MM.1S (cell line): ENCODE measurements at regions not wholly inside any gene's neighbourhood (a gene's known extent, or its start where the extent isn't known, plus 50 kb on each side); places are given as distances from the start of the nearest gene placed in this dataset.

Experiments
- DNase-seq: peaks from one replicate; pipeline ENCODE4 v3.0.0-alpha.2; 2015
- H2AFZ ChIP-seq: fragments of 300-600 bp; sonication (generic); 2 replicates; pipeline ENCODE4 v1.6.0; 2016; ENCODE audit warnings: antibody characterized with exemption, low read length
- H3F3A ChIP-seq: fragments of 300-600 bp; sonication (generic); 2 replicates; pipeline ENCODE4 v1.6.1; 2016; ENCODE audit warnings: mild to moderate bottlenecking, antibody characterized with exemption, low read length, moderate library complexity, mixed read lengths; ENCODE audit not compliant: insufficient read depth
- H3K27ac ChIP-seq: fragments of 300-600 bp; sonication (generic); 2 replicates; pipeline ENCODE4 v1.5.1; 2016; ENCODE audit warnings: mild to moderate bottlenecking, low read length
- H3K27me3 ChIP-seq: fragments of 300-600 bp; sonication (generic); replicated peaks from 2 replicates; pipeline ENCODE4 v1.6.0; 2016; ENCODE audit warnings: low read length; ENCODE audit not compliant: insufficient read depth
- H3K36me3 ChIP-seq: fragments of 300-600 bp; sonication (generic); replicated peaks from 2 replicates; pipeline ENCODE4 v1.6.1; 2016; ENCODE audit warnings: mild to moderate bottlenecking, low read length, mixed read lengths; ENCODE audit not compliant: insufficient read depth
- H3K4me1 ChIP-seq: fragments of 300-600 bp; sonication (generic); 2 replicates; pipeline ENCODE4 v1.6.1; 2016; ENCODE audit warnings: low read length, mixed read lengths
- H3K4me2 ChIP-seq: fragments of 300-600 bp; sonication (generic); 2 replicates; pipeline ENCODE4 v1.6.0; 2016; ENCODE audit warnings: low read depth, low read length
- H3K4me3 ChIP-seq: fragments of 300-600 bp; sonication (generic); 2 replicates; pipeline ENCODE4 v1.5.1; 2016; ENCODE audit warnings: low read length, mixed read lengths
- H3K79me2 ChIP-seq: fragments of 300-600 bp; sonication (generic); 2 replicates; pipeline ENCODE4 v1.6.1; 2016; ENCODE audit warnings: mixed run types, low read length, mixed read lengths
- H3K9ac ChIP-seq: fragments of 300-600 bp; sonication (generic); 2 replicates; pipeline ENCODE4 v1.6.1; 2016; ENCODE audit warnings: low read length, mixed read lengths
- H3K9me2 ChIP-seq: fragments of 300-600 bp; sonication (generic); replicated peaks from 2 replicates; pipeline ENCODE4 v1.6.1; 2016; ENCODE audit warnings: mild to moderate bottlenecking, low read length, mixed read lengths; ENCODE audit not compliant: insufficient read depth
- H3K9me3 ChIP-seq: fragments of 300-600 bp; sonication (generic); replicated peaks from 2 replicates; pipeline ENCODE4 v1.6.1; 2016; ENCODE audit warnings: mild to moderate bottlenecking, low read length, mixed read lengths; ENCODE audit not compliant: insufficient read depth
- H4K20me1 ChIP-seq: fragments of 300-600 bp; sonication (generic); 2 replicates; pipeline ENCODE4 v1.6.1; 2016; ENCODE audit warnings: mild to moderate bottlenecking, low read length, moderate library complexity, mixed read lengths; ENCODE audit not compliant: insufficient read depth
- CTCF ChIP-seq: fragments of 300-600 bp; sonication (generic); IDR thresholded peaks from 2 replicates; pipeline ENCODE4 v1.5.1; 2016; ENCODE audit warnings: antibody characterized with exemption, low read length, mixed read lengths
- EZH2 ChIP-seq: fragments of 300-600 bp; sonication (generic); optimal IDR thresholded peaks from 2 replicates; pipeline ENCODE3; 2017; ENCODE audit warnings: low read depth, mild to moderate bottlenecking, antibody characterized with exemption, low read length, mixed read lengths
- EZH2phosphoT487 ChIP-seq: fragments of 300-600 bp; sonication (generic); IDR thresholded peaks from 2 replicates; pipeline ENCODE4 v1.6.1; 2018; ENCODE audit warnings: antibody characterized with exemption, low read length

- Histone ChIP-seq H3K4me1 (no peaks in the 10 kb centered on the region), H3K9me3 (no peaks in the 10 kb centered on the region), H3K4me2 (no peak overlapping the region), H3K9me2 (no peaks in the 10 kb centered on the region), H3K79me2 (no peaks in the 10 kb centered on the region), H4K20me1 (no peaks in the 10 kb centered on the region), H2AFZ (no peak overlapping the region), H3K27ac (no peak overlapping the region), H3K27me3 (no peaks in the 10 kb centered on the region), H3K4me3 (no peak overlapping the region), H3K9ac (no peak overlapping the region), H3F3A (no peaks in the 10 kb centered on the region), H3K36me3 (no peaks in the 10 kb centered on the region)
- no peak for DNase-seq
- TF ChIP-seq EZH2phosphoT487 (no peak), CTCF (no peak), EZH2 (no peak)
Observed at GRCh38 chr13:104296286-104296685, 1230.1 kb upstream of the SLC10A2 start.

DNA sequence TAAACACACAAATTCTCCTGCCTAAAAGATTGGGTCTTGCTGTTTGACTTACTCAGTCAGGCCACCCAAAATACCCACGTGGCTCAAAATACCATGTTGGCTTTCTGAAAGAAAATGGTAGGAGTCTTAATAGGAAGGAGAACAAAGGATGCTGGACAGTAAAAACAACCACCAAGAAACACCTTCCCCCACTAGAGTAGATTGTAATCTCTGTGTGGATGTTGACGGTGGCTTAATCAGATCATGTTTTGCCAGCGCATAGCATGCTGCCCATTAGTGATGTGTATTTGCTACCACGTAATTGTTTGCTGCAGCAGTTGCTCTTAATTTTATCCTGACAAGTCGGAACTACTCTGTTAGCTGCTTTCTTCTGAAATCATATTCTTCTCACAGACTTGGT lies 1229.3 kb upstream of the SLC10A2 start:
- Histone ChIP-seq H2AFZ (no peak overlapping the region), H3K79me2 (no peaks in the 10 kb centered on the region), H3K27me3 (no peaks in the 10 kb centered on the region), H3K4me2 (no peak overlapping the region), H3F3A (no peaks in the 10 kb centered on the region), H3K4me1 (no peaks in the 10 kb centered on the region), H3K9me3 (no peaks in the 10 kb centered on the region), H4K20me1 (no peaks in the 10 kb centered on the region), H3K36me3 (no peaks in the 10 kb centered on the region), H3K27ac (no peak overlapping the region), H3K9ac (no peak overlapping the region), H3K4me3 (no peak overlapping the region), H3K9me2 (no peaks in the 10 kb centered on the region)
- DNase-seq, result no peak
- no peak for TF ChIP-seq EZH2
- no peak for TF ChIP-seq EZH2phosphoT487
- no peak for TF ChIP-seq CTCF

GRCh38 chr13:104289400-104289799 lies 1223.2 kb upstream of the SLC10A2 start:
- Histone ChIP-seq H3K4me3 (no peak overlapping the region), H3K4me2 (no peak overlapping the region), H4K20me1 (no peaks in the 10 kb centered on the region), H2AFZ (no peak overlapping the region), H3K27me3 (no peaks in the 10 kb centered on the region), H3F3A (no peaks in the 10 kb centered on the region), H3K27ac (no peak overlapping the region), H3K79me2 (no peaks in the 10 kb centered on the region), H3K36me3 (no peaks in the 10 kb centered on the region), H3K9ac (no peak overlapping the region), H3K4me1 (no peaks in the 10 kb centered on the region), H3K9me2 (no peaks in the 10 kb centered on the region), H3K9me3 (no peaks in the 10 kb centered on the region)
- no peak for DNase-seq
- TF ChIP-seq EZH2phosphoT487 (no peak), EZH2 (no peak), CTCF (no peak)
